GM23338 (cell line): ENCODE measurements at regions not wholly inside any gene's neighbourhood (a gene's known extent, or its start where the extent isn't known, plus 50 kb on each side); places are given as distances from the start of the nearest gene placed in this dataset.

Experiments
- ATAC-seq: fragments of 200-7000 bp; cut with Tn5 transposase; 3 replicates; pipeline ENCODE4 v1.9.1; 2020
- DNase-seq: peaks from one replicate; pipeline ENCODE4 v3.0.0-alpha.2; 2015; ENCODE audit warnings: low spot score
- H2AFZ ChIP-seq: fragments of 200-600 bp; sonication (generic); 2 replicates; pipeline ENCODE4 v1.8.0; 2016; ENCODE audit warnings: antibody characterized with exemption, mild to moderate bottlenecking, moderate library complexity
- H3F3A ChIP-seq: fragments of 200-600 bp; sonication (generic); replicated peaks from 2 replicates; pipeline ENCODE4 v1.8.0; 2017; ENCODE audit warnings: antibody characterized with exemption, mixed run types, low read depth
- H3K27ac ChIP-seq: fragments of 200-600 bp; sonication (generic); 2 replicates; pipeline ENCODE4 v1.6.1; 2016; ENCODE audit warnings: low read depth
- H3K27me3 ChIP-seq: fragments of 200-600 bp; sonication (generic); 2 replicates; pipeline ENCODE4 v1.8.0; 2016; ENCODE audit warnings: mild to moderate bottlenecking, mixed run types, moderate library complexity; ENCODE audit not compliant: insufficient read depth
- H3K36me3 ChIP-seq: fragments of 200-600 bp; sonication (generic); 2 replicates; pipeline ENCODE4 v1.8.0; 2016; ENCODE audit warnings: mild to moderate bottlenecking; ENCODE audit not compliant: insufficient read depth
- H3K4me1 ChIP-seq: fragments of 200-600 bp; sonication (generic); 2 replicates; pipeline ENCODE4 v1.8.0; 2016; ENCODE audit warnings: mild to moderate bottlenecking, moderate library complexity; ENCODE audit not compliant: insufficient read depth
- H3K4me2 ChIP-seq: fragments of 200-600 bp; sonication (generic); 2 replicates; pipeline ENCODE4 v1.7.1; 2017; ENCODE audit warnings: mixed run types
- H3K4me3 ChIP-seq: fragments of 200-600 bp; sonication (generic); 2 replicates; pipeline ENCODE4 v1.6.1; 2016; ENCODE audit warnings: mixed run types
- H3K79me2 ChIP-seq: fragments of 200-600 bp; sonication (generic); replicated peaks from 2 replicates; pipeline ENCODE4 v1.8.0; 2017; ENCODE audit warnings: mild to moderate bottlenecking; ENCODE audit not compliant: insufficient read depth
- H3K9me2 ChIP-seq: fragments of 200-600 bp; sonication (generic); 2 replicates; pipeline ENCODE4 v1.8.0; 2017; ENCODE audit not compliant: insufficient read depth
- H4K20me1 ChIP-seq: fragments of 200-600 bp; sonication (generic); replicated peaks from 2 replicates; pipeline ENCODE4 v1.8.0; 2017; ENCODE audit warnings: mild to moderate bottlenecking; ENCODE audit not compliant: insufficient read depth
- H3K27ac Mint-ChIP-seq: 2 replicates; pipeline ENCODE4 v1.8.0; 2020; ENCODE audit warnings: inconsistent platforms, mild to moderate bottlenecking, moderate library complexity, mixed read lengths
- H3K27me3 Mint-ChIP-seq: 3 replicates; pipeline ENCODE4 v1.8.0; 2022; ENCODE audit warnings: low read depth, mild to moderate bottlenecking, moderate library complexity, mixed read lengths, inconsistent platforms; ENCODE audit not compliant: insufficient read depth, poor library complexity
- H3K36me3 Mint-ChIP-seq: 3 replicates; pipeline ENCODE4 v1.8.0; 2021; ENCODE audit warnings: low read depth, mild to moderate bottlenecking, inconsistent platforms, moderate library complexity, mixed read lengths
- H3K4me1 Mint-ChIP-seq: 3 replicates; pipeline ENCODE4 v1.8.0; 2020; ENCODE audit warnings: mild to moderate bottlenecking, inconsistent platforms, mixed read lengths
- H3K4me3 Mint-ChIP-seq: 3 replicates; pipeline ENCODE4 v1.8.0; 2021; ENCODE audit warnings: moderate library complexity, mild to moderate bottlenecking, inconsistent platforms, mixed read lengths
- H3K9me3 Mint-ChIP-seq: 3 replicates; pipeline ENCODE4 v1.8.0; 2020; ENCODE audit warnings: moderate library complexity, mild to moderate bottlenecking, inconsistent platforms, mixed read lengths
- CREB1 ChIP-seq: fragments of 250-450 bp; sonication (Bioruptor Pico); IDR thresholded peaks from 2 replicates; pipeline ENCODE4 v1.5.0; 2020; ENCODE audit warnings: low read depth, mild to moderate bottlenecking, moderate library complexity
- CTCF ChIP-seq, 2 experiments: fragments of 200-600 bp in 1 of 2; sonication (generic) in 1 of 2; conservative IDR thresholded peaks; 2 replicates each; pipeline versions ENCODE4 v1.5.1 to v1.6.1; 2016 to 2017; ENCODE audit warnings: antibody characterized with exemption in 2 of 2, low read depth in 2 of 2, mild to moderate bottlenecking in 2 of 2, moderate library complexity in 1 of 2
- EZH2 ChIP-seq: fragments of 200-600 bp; sonication (generic); IDR thresholded peaks from one replicate; pipeline ENCODE4 v1.8.0; 2017; ENCODE audit warnings: antibody characterized with exemption, mild to moderate bottlenecking, low read depth; ENCODE audit not compliant: unreplicated experiment
- EZH2phosphoT487 ChIP-seq: fragments of 200-600 bp; sonication (generic); IDR thresholded peaks from one replicate; pipeline ENCODE4 v1.8.1; 2018; ENCODE audit warnings: antibody characterized with exemption; ENCODE audit not compliant: unreplicated experiment
- JUNB ChIP-seq: IDR thresholded peaks from one replicate; pipeline ENCODE4 v1.6.1; 2016; ENCODE audit warnings: antibody characterized with exemption; ENCODE audit not compliant: unreplicated experiment
- NANOG ChIP-seq: IDR thresholded peaks from 2 replicates; pipeline ENCODE4 v1.6.1; 2016; ENCODE audit warnings: antibody characterized with exemption, borderline replicate concordance
- POLR2AphosphoS5 ChIP-seq: IDR thresholded peaks from 2 replicates; pipeline ENCODE4 v1.6.1; 2016; ENCODE audit warnings: antibody characterized with exemption, low read depth
- REST ChIP-seq: IDR thresholded peaks from one replicate; pipeline ENCODE4 v1.6.1; 2018; ENCODE audit warnings: antibody characterized with exemption; ENCODE audit not compliant: unreplicated experiment
- STAT1 ChIP-seq: IDR thresholded peaks from one replicate; pipeline ENCODE4 v1.6.1; 2016; ENCODE audit warnings: antibody characterized with exemption; ENCODE audit not compliant: unreplicated experiment
- ZNF114 ChIP-seq: fragments of 250-450 bp; sonication (Bioruptor Pico); IDR thresholded peaks from 2 replicates; pipeline ENCODE4 v1.5.0; 2020; ENCODE audit warnings: mild to moderate bottlenecking, moderate library complexity
- ZNF331 ChIP-seq: fragments of 250-450 bp; sonication (Bioruptor Pico); IDR thresholded peaks from 2 replicates; pipeline ENCODE4 v1.5.0; 2020; ENCODE audit warnings: low read depth, mild to moderate bottlenecking, moderate library complexity
- TF ChIP-seq, protein P1 (sequence below): IDR thresholded peaks from 2 replicates; pipeline ENCODE4 v1.6.1; 2016; ENCODE audit warnings: antibody characterized with exemption

DNA sequence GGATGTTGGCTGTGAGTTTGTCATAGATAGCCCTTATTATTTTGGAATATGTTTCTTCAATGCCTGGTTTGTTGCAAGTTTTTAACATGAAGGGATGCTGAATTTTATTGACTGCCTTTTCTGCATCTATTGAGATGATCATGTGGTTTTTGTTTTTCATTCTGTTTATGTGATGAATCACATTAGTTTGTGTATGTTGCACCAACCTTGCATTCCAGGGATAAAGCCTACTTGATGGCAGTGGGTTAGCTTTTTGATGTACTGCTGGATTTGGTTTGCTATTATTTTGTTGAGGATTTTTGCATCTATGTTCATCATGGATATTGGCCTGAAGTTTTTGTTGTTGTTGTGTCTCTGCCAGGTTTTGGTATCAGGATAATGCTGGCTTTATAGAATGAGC is 225.6 kb downstream of the PCSK1 start (continued):
- TF ChIP-seq REST = no peak

DNA sequence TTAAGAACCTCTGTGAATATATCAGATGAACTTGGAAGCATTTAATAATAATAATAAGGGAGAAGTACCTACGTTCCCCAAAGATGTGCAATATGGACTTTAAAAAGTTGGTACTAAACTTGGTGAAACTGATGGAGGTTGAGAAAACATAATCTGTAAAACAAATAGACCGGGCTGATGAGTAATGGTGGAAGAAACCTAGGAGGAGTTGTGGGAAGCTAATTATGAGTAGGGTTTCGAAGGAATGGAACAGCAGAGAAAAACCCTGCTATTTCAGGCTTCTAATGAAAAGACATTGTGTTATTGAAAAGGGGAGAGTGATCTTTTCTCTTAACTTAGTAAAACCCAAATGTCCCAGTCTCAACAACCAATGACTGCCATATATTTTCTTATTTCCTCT is 229.3 kb downstream of the PCSK1 start:
- H3K4me3 ChIP-seq = no peak overlapping the region
- ATAC-seq = no peak
- TF ChIP-seq NANOG = no peak
- TF ChIP-seq EZH2phosphoT487 = no peak
- TF ChIP-seq, protein P1, sequence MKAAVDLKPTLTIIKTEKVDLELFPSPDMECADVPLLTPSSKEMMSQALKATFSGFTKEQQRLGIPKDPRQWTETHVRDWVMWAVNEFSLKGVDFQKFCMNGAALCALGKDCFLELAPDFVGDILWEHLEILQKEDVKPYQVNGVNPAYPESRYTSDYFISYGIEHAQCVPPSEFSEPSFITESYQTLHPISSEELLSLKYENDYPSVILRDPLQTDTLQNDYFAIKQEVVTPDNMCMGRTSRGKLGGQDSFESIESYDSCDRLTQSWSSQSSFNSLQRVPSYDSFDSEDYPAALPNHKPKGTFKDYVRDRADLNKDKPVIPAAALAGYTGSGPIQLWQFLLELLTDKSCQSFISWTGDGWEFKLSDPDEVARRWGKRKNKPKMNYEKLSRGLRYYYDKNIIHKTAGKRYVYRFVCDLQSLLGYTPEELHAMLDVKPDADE = no peak
- no peak for TF ChIP-seq STAT1
- TF ChIP-seq POLR2AphosphoS5 = no peak
- no peak for TF ChIP-seq REST
- no peak for TF ChIP-seq CTCF (conservative IDR thresholded peaks at IDR 0.05; ENCODE audit: low read depth in 2 of 2)
- no peak for TF ChIP-seq JUNB
- TF ChIP-seq CREB1 (CRISPR knock-in tag) = no peak
- TF ChIP-seq EZH2 = no peak
- no peak for TF ChIP-seq ZNF114 (CRISPR knock-in tag)
- TF ChIP-seq ZNF331 (CRISPR knock-in tag) = no peak

More for the DNA sequence above, 229.3 kb downstream of the PCSK1 start:
- no peaks in the 10 kb centered on the region for H3K27me3 ChIP-seq
- H3K9me2 ChIP-seq = no peaks in the 10 kb centered on the region
- Mint-ChIP-seq H3K36me3 (peaks cover 3% of the 10 kb centered on the region; the same call in 1 of the 3 replicates), H3K27me3 (no peaks in the 10 kb centered on the region), H3K4me1 (no peaks in the 10 kb centered on the region), H3K27ac (no peak overlapping the region), H3K4me3 (no peak overlapping the region), H3K9me3 (peaks cover 7% of the 10 kb centered on the region; the same call in 2 of the 3 replicates)
- no peaks in the 10 kb centered on the region for H3K36me3 ChIP-seq
- H3K4me1 ChIP-seq = no peaks in the 10 kb centered on the region
- H3K79me2 ChIP-seq = no peaks in the 10 kb centered on the region
- DNase-seq = no peak
- no peaks in the 10 kb centered on the region for H4K20me1 ChIP-seq
- H3F3A ChIP-seq = no peaks in the 10 kb centered on the region
- H3K27ac ChIP-seq = no peak overlapping the region
- no peak overlapping the region for H3K4me2 ChIP-seq
- no peak overlapping the region for H2AFZ ChIP-seq
